Right ventricle myocardium superior (tissue), 1 donor: ENCODE measurements at regions not wholly inside any gene's neighbourhood (a gene's known extent, or its start where the extent isn't known, plus 50 kb on each side); places are given as distances from the start of the nearest gene placed in this dataset.

Source experiments
- ATAC-seq: fragments of 200-7000 bp; cut with Tn5 transposase; one replicate; pipeline ENCODE4 v1.9.1; 2020; ENCODE audit warnings: mild to moderate bottlenecking; ENCODE audit not compliant: poor library complexity
- DNase-seq: peaks from one replicate; pipeline ENCODE4 v3.0.0-alpha.2; 2020
- intact Hi-C: fragments of 100-400 bp; cut with DNase I; formaldehyde crosslinking; loops from one replicate; pipeline ENCODE4 v1.11.2; 2022
- donor health status: DM: no; HTN: yes; CAD: no; lungs with severe emphysema.

DNA sequence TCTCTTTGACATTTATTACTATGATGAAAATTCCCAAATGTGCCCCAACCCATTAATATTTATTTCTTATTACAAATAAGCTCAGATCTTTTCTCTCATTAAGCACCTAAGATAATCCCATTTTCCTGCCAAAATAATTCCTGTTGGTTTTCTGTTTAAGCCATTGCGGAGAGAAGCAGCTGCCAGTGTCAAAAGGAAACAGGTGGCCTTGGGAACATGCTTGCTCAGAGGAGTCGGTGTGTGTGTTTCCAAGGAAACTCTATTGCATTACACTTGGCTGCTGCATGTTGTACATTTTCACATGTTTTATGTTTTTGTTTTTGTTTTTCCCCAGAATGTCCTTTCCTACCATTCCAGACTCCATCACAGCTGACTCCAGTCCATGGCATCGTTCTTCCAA lies 56.4 kb downstream of the CD24 start:
- intact Hi-C loops = no loop called here
- DNase-seq (no peak), ATAC-seq (no peak)

DNA sequence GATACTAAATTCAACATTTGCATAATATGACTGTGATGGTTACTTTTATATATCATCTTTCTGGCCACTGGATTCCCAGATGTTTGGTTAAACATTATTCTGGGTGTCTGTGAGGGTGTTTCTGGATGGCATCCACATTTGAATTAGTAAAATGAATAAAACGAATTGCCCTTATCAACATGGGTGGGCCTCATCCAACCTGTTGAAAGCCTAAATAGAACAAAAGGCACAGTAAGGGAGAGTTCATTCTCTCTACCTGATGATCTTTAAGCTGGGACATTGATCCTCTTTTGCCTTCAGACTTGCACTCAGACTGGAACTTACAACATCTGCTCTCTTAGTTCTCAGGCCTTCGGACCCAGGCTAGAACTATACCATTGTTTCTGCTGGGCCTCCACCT lies 57.6 kb downstream of the CD24 start:
- intact Hi-C loops = no loop called here
- no peak for ATAC-seq
- no peak for DNase-seq

DNA sequence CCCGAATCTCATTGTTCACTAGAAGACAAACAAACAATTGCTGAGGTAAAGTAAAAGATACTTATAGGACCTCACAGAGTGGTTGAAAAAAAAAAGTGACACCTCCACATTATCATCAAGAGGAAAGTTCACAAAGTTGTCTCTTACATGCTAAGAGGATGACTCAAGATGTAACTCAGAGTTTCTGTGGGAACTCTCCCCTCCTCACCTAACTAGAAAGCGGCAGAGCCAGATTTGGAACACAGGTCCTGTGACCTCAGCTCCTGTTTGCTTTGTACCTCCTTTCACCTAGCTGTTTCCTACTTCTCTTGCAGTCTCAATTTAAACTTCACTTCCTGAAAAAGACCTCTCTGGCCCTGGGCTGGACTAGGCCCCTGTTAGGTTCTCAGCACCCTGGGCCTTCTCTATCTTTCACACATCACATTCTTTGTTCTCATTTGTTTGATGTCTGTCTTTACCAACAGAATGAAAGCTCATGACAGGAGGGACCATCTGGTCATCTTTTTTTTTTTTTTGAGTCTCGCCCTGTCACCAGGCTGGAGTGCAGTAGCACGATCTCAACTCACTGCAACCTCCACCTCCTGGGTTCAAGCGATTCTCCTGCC lies 60.8 kb downstream of the CD24 start:
- intact Hi-C loops = no loop called here
- ATAC-seq (no peak), DNase-seq (no peak)

DNA sequence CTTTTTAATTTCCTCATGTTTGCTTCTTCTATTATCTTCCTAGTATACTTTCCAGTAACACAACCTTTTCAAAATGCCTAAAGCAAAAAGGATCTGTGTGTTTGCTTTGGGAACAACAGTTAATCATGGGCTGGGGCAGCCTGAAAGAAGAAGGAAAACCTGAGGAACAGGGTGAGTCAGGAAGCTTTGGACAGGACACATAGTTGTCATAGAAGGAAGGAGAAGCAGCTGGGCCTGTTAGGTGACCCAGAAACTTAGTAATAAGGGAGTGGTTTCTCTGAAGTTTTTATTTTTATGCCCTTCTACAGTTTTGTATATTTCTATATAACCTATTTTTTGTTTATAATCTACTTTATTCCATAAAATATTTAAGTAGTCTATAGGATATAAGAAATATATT lies 61.4 kb downstream of the CD24 start:
- intact Hi-C loops = no loop called here
- ATAC-seq = no peak
- no peak for DNase-seq

DNA sequence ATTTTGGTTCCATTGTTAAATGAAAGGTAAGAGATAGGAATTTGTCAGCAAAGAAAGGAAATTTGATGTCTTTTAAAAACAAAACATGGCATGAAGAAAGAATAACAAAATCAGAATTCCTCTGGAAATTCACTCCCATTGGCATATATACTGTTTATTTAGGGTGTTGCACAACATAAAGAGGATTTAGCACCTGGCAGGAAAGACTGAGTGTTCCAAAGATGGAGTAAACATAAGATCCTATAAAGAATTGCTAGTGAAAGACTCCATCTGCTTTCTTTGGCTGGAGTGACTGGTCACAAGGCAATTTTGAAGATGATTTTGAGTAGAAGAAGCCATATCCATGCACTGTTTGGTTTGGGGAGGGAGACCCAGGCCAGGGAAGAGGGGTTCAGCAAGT lies 62.4 kb downstream of the CD24 start:
- intact Hi-C loops = no loop called here

DNA sequence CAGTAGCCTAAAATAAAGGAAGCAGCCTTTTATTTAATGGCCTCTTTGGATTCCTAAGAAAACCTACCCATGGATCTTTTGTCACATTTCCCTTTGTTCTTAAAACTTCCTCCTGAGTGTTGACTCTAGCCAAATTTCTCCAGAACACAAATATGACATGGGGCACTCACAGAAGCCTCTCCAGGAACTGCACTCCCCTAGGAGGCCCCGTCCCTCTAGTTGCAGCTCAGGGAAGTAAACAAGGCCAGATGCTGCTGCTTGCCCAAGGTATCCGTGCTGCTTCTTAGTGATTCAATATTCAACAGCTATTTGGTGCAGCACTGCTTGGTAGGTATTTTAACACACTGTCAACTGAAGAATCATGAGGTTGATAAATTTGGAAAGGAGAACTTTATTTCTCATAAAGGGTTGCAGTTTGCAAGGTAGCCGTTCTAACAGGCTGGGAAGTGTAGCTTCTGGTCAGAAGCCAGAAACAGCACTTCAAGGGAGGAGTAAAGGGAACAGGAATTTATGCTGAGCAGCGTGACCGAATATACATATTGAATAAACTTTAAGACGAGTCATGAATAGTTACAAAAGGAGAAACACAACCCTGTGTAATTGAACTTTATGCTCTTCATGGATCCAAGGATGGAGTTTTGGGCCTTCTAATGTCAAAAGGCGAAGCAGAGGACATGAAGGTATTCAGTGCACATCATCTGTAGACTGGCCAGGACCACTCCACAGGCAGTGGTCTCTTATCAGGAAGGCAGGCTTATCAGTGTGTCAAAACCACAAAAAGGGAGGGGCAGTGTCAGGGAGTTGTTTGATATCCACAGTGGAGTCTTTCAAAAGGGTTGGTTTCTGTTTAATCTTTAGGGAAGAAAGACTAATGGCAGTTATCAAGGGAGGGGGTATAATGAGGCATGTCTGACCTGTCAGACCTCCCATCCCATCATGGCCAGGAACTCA lies 63.3 kb downstream of the CD24 start:
- DNase-seq (no peak), ATAC-seq (no peak)
- intact Hi-C loops = no loop called here

More for the DNA sequence above, 62.4 kb downstream of the CD24 start:
- ATAC-seq (no peak), DNase-seq (no peak)

DNA sequence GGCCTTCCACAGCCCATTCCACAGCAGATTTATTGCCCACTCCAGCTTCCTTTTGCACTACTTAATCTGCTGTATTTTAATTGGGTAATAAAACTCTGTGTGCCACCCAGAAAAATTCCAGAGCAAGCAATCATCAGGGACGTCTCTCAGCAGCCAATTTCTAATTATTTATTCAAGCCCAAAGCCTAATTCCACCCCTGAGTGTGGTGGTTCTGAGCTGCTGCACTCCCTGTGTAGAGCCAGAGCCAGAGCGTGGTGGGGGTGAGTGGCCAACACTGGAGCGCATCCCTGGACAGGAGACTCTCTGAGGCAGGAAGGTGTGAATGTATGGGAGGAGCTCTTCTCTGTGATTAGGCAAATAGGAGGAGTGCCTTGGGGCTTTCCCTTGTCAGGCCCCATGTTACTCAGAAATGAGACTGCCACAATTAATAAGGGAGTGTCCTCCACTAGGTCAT lies 66.1 kb downstream of the CD24 start:
- DNase-seq (no peak), ATAC-seq (no peak)
- intact Hi-C loops = no loop called here

DNA sequence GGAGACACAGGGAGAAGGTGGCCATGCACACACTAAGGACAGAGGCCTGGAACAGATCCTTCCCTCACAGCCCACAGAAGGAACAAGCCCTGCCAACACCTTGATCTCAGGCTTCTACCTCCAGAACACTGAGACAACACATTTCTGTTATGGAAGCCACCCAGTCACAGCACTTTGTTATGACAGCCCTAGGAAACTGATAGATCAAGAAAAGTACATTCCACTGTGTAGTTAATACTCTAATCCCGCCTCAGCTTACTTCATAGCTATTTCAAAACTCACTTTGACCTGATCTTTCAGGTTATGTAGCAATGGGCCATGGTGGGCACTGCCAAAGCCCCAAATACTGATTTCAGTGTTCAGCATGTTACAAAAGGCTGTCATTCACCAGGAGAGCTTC lies 66.8 kb downstream of the CD24 start:
- ATAC-seq = no peak
- intact Hi-C loops = no loop called here

DNA sequence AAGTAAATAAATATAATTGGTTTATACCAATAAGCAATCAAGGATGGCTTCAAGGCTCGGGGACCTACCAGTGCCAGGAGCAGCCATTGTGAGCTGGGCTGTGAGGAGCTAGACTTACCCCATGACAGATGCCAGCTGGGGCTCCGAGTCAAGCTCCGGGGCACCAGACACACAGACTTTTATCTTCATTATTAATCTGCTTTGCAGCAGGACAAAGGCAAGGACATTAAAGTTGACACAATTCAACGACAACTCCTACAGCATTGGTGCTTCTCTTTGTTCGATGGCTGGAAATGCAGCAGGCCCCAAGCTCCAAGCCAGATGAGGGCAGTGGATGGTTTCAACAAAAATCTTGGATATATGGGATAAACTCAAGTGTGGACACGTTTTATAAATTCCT lies 68.3 kb downstream of the CD24 start:
- intact Hi-C loops = no loop called here
- DNase-seq (no peak), ATAC-seq (no peak)

More for the DNA sequence above, 66.8 kb downstream of the CD24 start:
- no peak for DNase-seq

DNA sequence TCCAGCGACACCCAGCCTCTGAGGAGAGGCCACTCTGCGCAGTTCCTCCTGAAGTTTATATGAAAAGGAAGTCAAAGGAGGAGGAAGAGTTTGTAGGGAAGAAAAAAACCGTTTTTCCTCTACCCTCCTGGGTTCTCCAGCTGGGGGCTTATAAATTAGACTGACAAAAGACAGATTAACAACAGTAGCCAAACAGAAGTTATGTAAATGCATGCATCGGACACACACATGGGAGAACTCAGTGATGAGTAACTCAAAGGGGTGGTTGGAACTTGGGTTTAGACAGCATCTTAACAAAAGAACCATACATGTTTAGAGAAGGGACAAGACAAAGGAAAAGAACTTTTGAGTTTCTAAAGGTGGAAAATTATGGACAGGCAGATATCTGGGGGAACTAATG lies 71.2 kb downstream of the CD24 start:
- DNase-seq (no peak), ATAC-seq (no peak)
- intact Hi-C loops = no loop called here

DNA sequence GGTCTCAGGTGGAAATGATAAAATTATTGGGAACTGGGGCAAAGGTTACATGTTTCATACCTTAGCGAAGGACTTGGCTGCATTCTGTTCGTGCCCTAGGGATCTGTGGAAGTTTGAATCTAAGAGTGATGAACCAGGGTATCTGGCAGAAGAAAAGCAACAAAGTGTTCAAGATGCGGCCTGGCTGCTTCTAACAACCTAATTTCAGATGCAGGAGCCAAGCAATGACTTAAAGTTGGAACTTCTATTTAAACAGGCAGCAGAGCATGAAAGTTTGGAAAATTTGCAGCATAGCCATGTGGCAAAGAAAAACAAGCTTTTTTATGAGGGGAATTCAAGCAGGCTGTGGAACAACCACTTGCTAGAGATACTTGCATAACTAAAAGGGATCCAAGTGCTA lies 73.5 kb downstream of the CD24 start:
- intact Hi-C loops = no loop called here
- ATAC-seq (no peak), DNase-seq (no peak)

DNA sequence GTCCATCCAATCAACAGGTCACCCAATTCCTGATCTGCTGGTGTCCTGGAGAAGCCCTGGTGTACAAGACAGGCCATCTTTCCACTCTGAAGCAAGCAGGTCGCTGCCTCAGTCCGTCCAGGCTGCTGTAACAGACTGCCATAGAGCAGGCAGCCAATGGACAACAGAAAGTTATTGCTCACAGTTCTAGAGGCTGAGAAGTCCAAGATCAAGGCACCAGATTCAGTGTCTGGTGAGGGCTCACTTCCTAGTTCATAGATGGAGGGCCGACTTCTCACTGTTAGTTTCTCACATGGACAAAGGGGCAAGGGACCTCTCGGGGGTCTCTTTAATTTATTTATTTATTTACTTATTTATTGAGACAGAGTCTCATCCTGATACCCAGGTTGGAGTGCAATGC lies 74.8 kb downstream of the CD24 start:
- intact Hi-C loops = no loop called here
- ATAC-seq = no peak
- DNase-seq = no peak

DNA sequence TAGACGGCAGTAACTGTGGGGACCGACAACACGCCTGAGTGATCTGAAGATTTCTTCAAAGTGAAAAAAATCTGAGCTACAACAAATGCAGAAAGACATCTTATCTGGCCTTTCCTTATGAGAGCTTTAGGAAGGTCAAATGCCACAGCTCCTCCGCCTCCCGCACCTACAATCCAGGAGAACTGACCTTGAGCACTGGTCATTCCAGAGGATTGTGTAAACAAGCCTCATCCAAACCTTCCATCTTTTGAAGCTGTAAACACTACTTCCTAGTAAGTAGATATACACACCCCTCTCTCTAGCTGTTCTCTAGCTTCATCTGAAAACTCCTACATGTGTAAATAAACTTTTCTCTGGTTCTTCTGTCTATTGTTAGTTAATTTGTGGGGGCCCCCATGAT lies 76.9 kb downstream of the CD24 start:
- DNase-seq = no peak
- no peak for ATAC-seq
- intact Hi-C loops = no loop called here

DNA sequence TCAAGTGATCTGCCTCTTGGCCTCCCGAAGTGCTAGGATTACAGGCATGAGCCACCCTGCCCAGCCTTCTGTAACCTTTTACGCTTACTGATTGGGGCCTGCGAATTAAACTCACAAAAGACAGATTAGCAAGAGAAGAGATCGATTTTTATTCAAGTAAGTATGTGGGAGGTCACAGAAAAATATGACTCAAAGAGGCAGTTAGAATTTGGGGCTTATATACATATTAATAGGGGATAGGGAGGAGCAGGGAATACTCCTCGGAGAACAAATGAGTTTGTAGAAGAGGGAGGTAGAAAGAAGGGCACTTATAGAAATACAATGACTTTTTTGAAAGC lies 78.9 kb downstream of the CD24 start:
- intact Hi-C loops = no loop called here
- no peak for ATAC-seq
- DNase-seq = no peak

DNA sequence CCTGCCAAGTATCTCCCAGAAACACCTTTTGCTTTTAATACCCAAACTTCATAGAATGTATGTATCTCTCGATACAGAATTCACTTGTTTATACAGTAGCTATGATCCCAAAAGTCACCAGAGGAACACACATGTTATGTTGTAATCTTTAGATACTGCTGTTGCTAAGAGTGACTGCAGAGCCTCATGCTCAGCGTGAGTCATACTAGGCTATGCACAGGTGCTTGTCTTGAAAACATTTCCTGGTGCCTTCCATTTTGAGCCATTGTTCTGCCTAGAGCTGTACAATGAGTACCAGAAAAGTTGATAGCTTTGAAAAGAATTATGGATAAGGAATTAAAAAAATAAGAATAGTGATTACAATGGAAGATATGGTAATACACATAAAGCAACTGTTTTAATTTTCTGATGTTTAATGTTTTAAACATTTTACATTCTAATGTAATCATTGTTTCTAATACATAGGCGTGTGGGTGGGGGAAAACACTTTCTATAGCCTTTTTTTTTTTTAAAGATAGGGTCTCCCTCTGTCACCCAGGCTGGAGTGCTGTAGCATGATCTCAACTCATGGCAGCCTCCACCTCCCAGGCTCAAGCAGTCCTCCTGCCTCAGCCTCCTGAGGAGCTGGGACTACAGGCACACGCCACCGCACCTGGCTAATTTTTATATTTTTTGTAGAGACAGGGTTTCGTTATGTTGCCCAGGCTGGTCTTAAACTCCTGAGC lies 79.4 kb downstream of the CD24 start:
- DNase-seq = no peak
- ATAC-seq = no peak
- intact Hi-C loops = no loop called here

DNA sequence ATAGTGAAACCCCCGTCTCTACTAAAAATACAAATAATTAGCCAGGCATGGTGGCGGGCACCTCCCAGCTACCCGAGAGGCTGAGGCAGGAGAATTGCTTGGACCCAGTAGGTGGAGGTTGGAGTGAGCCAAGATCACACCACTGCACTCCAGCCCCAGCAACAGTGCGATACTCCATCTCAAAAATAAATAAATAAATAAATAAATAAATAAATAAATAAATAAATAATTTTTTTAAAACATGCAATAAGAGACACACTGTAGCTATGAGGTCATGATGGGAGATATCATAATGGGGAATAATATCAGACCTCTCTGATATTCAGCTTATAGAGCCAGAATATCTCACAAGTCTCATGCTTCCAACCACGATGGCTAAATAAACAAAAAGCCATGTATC lies 82.3 kb downstream of the CD24 start:
- intact Hi-C loops = no loop called here
- ATAC-seq (no peak), DNase-seq (no peak)

DNA sequence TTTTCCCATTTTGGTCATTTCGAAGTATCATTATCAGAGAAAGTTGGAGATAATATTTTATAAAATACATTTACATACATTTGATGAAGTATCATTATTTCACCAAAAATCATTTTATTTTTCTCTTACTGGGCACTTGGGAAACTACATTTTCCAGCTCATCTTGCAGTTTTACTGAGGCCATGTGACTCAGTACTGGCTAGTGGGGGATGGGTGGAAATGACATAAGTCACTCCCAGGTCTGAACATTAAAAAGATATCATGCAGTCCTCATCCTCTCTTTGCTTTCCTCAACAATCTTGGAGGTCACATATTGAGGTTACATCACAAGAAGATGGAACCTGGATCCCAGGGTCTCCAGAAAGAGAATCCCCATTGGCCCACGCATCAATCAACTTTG lies 84.1 kb downstream of the CD24 start:
- ATAC-seq = no peak
- no peak for DNase-seq
- intact Hi-C loops = no loop called here

DNA sequence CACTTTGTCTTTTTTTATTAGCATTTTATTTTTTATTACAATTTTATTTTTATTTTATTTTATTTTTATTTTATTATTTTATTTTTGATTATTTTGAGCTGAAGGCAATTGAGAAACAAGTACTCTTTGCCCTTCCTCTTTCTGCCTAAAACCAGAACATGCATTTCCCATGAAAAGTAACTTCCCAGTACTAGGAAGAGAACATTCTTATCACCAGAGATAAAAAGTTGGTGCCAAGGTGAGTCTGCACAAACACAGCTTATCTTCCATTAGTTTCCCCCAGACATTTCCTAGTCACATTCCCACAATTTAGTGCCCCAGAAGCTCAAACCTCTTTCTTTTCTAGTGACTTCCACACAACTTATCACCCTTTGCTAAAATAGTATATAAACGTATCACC lies 84.8 kb downstream of the CD24 start:
- intact Hi-C loops = no loop called here
- no peak for DNase-seq
- no peak for ATAC-seq

DNA sequence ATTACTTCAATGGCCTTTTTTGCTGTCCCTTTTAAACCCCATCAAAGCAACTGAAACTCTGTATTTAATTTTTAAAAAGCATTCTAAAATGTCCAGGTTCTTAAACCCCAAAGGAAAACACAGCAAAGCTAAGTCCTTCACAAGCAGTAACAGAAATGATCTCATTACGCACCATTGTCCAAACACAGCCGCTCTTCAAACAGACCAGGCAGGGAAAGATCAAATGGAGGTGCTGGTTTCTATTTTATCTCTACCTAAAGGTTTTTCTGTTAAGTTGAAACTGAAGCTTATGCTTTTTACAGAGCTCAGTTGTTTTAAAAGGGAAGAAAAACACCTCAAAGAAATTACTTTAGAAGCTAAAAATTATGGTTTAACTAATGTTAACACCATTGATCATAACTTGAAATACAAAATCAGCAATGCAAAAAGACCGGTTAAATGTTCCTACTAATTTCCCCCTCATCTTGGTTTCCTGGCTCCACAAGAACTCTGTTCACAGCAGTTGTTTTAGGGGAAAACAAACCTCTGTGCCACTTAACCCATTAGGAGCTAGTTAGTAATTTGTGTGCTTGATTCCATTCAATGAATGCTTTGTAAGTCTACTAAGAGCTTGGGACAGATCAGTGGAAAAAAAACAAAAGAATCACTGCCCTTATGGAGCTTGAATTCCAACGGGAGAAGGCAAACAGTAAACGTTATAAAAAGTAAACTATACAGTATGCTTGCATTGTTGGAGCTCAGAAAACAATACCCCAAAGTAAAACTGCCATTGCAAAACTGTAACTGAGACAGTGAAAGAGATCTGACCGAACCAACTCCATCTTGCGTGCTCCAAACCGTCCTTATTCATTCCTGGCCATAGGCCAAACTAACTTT lies 87.4 kb downstream of the CD24 start:
- intact Hi-C loops = no loop called here
- DNase-seq (no peak), ATAC-seq (no peak)
